Kidney epithelial cell (primary cell): ENCODE measurements at regions not wholly inside any gene's neighbourhood (a gene's known extent, or its start where the extent isn't known, plus 50 kb on each side); places are given as distances from the start of the nearest gene placed in this dataset.

Experiments
- DNase-seq: peaks from one replicate; pipeline ENCODE4 v3.0.0-alpha.2; 2010; ENCODE audit warnings: low read depth
- H3K27me3 ChIP-seq: 2 replicates; pipeline ENCODE4 v1.6.0; 2011; ENCODE audit warnings: low read length; ENCODE audit not compliant: control insufficient read depth, insufficient read depth
- H3K36me3 ChIP-seq: 2 replicates; pipeline ENCODE4 v1.5.1; 2011; ENCODE audit warnings: low read length; ENCODE audit not compliant: control insufficient read depth, insufficient read depth
- H3K4me3 ChIP-seq: 2 replicates; pipeline ENCODE4 v1.5.1; 2011; ENCODE audit warnings: low read depth, mild to moderate bottlenecking, control low read depth, low read length
- TF ChIP-seq, protein P1 (sequence below): IDR thresholded peaks from 2 replicates; pipeline ENCODE4 v1.5.1; 2011; ENCODE audit warnings: mild to moderate bottlenecking, moderate library complexity, low read length, control low read depth, inconsistent platforms; ENCODE audit not compliant: insufficient read depth, poor library complexity, severe bottlenecking

DNA sequence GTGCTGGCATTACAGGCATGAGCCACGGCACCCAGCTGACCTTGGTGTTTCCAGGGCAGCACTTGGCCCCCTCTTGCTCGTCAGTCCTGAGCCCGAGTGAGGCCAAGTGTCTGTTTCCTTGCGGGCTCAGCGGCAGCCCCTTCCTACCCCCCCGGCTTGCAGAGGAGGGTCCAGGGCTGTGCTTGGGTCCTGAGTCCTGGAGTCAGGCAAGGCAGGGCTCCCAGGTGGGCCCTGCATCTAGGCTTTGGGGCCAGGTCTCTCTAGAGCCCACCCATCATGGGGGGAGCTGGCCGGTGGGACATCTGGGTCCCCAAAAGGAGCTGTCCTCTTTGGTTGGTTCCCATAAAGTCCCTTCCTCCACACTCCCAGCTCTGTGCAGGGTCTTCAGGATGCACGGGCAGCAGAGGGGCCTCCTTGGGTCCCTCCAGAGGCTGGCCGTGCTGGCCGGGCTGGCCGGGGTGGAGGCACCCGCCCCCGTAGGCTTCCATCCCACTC is 63.7 kb upstream of the HPCAL1 start:
- Histone ChIP-seq H3K4me3 (no peak overlapping the region), H3K27me3 (peaks cover 23% of the 10 kb centered on the region), H3K36me3 (no peaks in the 10 kb centered on the region)
- TF ChIP-seq, protein P1, sequence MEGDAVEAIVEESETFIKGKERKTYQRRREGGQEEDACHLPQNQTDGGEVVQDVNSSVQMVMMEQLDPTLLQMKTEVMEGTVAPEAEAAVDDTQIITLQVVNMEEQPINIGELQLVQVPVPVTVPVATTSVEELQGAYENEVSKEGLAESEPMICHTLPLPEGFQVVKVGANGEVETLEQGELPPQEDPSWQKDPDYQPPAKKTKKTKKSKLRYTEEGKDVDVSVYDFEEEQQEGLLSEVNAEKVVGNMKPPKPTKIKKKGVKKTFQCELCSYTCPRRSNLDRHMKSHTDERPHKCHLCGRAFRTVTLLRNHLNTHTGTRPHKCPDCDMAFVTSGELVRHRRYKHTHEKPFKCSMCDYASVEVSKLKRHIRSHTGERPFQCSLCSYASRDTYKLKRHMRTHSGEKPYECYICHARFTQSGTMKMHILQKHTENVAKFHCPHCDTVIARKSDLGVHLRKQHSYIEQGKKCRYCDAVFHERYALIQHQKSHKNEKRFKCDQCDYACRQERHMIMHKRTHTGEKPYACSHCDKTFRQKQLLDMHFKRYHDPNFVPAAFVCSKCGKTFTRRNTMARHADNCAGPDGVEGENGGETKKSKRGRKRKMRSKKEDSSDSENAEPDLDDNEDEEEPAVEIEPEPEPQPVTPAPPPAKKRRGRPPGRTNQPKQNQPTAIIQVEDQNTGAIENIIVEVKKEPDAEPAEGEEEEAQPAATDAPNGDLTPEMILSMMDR = no peak
- DNase-seq = no peak

DNA sequence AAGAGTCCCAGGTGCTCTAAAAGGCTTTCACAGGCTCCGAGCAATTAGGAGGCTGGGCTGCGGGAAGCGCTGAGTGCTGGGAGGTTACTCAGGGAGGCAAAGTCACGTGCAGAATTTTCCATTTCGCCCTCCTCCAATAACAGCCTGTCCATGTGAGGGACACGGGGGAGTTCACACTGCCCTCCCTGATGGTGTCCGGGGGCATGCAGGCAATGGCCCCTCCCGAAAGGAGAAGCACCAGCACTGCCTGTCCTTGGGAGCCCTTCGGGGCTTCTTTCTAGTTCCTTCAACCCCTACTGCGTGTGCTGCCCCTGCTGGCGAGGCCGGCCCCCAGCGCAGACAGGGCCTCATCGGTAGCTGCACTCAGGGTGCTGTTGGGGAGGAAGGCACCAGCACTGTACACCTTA is 63.1 kb upstream of the HPCAL1 start:
- no peak for DNase-seq
- TF ChIP-seq, protein P1 = peak; percentile 32
- Histone ChIP-seq H3K36me3 (no peaks in the 10 kb centered on the region), H3K27me3 (peaks cover 23% of the 10 kb centered on the region), H3K4me3 (no peak overlapping the region)

DNA sequence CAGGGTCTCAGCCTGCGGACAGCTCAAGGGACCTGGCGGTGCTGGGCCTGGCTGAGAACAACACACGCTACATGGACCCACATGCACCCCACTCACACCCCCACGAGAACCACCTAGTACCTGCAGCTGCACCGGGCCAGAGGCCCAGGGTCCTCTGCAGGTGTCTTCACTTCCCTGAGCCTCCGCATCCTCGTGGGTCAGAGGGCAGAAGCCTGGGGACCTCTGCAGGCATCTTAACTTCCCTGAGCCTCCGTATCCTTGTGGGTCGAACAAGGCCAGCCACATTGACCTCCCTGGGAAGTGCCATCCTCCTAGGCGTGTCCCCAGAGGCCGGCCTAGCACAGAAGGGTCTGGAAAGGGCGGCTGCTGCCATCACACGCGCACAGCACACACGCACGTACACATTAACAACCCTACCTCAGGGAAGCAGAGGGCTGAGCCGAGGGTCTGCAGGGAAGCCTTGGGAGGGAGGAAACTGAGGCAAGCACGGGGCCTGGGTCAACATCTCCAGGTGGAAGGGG is 62.5 kb upstream of the HPCAL1 start:
- Histone ChIP-seq H3K36me3 (no peaks in the 10 kb centered on the region), H3K4me3 (no peak overlapping the region), H3K27me3 (peaks cover 23% of the 10 kb centered on the region)
- no peak for DNase-seq
- TF ChIP-seq, protein P1 = no peak

DNA sequence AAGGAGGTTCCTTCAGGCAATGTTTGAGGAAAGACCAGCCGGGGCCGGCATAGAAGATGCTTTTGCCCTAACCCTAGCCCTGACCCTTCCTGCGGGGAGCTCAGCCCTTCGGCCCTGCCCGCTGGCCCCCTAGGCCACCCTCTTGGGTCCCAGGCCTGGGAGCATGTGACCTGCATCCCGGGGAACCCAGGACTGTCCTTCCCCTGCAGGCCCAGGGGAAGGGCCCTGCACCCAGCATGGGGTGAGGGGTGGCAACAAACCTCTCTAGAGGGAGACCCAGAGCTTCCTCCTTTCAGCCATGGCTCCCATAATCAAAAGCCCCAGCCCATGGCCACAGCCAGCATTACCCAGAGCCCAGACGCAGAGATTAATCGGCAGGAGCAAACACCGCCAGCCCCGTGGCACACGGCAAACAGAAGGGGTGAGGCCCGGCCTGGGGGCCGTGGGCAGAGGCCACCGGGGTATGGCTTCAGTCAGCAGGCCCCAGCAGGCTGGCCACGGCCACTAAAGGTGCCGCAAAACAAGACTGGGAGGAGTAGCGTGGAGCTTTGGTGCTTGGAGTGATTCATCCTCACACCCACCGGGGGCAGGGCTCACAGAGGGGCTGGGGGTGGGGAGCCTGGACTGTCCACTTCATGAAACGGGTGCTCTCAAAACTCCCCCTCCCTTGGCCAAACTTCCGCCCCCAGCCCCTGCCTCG is 61.6 kb upstream of the HPCAL1 start:
- TF ChIP-seq, protein P1 = no peak
- Histone ChIP-seq H3K27me3 (peaks cover 23% of the 10 kb centered on the region), H3K4me3 (no peak overlapping the region), H3K36me3 (no peaks in the 10 kb centered on the region)
- no peak for DNase-seq

DNA sequence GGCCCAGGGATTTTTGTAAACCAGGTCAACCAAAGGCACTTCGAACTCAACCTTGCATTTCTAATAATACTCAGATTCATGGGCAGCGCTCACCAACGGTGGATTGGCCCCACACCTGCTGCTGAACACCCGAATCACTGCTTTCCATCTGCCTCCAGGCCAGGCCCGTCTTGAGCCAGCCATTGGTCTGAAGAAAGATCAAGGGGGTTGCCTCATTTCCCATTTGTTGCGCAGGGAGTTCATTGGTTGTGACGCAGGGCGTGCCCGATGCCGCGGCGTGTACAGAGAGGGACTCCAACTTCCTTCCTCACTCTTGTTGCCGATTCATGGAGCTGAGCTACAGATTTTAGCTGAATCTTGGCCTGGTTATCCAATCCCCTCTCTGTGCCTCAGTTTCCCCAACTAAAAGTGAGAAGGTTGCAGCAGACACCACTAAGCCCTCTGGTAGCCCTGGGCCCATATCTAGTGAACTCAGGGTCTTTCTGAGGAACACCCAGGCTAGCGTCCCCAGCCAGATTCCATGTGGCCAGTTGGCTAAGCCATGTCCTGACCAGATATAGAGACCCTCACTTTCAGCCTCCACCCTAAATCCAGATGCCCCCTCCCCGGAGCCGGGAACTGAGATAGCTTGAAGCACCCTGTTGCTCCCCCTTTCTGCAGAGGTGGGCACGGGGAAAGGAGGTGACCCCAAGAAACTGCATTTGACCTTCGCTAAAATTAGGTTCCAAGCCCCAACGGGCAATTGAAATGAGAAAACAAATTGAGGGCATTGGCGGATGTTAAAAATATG is 60.9 kb upstream of the HPCAL1 start:
- DNase-seq = no peak
- TF ChIP-seq, protein P1 = no peak
- Histone ChIP-seq H3K27me3 (peaks cover 22% of the 10 kb centered on the region), H3K36me3 (no peaks in the 10 kb centered on the region), H3K4me3 (no peak overlapping the region)
